Mesothelial cell of epicardium (in vitro differentiated cells): ENCODE measurements at regions not wholly inside any gene's neighbourhood (a gene's known extent, or its start where the extent isn't known, plus 50 kb on each side); places are given as distances from the start of the nearest gene placed in this dataset.

ENCODE experiments used
- DNase-seq, 2 experiments: peaks; one replicate each; pipeline ENCODE4 v3.0.0; 2021; ENCODE audit warnings: low spot score in 2 of 2; ENCODE audit not compliant: unreplicated experiment in 2 of 2
- H3K27ac Mint-ChIP-seq: 2 replicates; pipeline ENCODE4 v1.8.0; 2021; ENCODE audit warnings: mixed read lengths
- H3K27me3 Mint-ChIP-seq: 2 replicates; pipeline ENCODE4 v1.8.0; 2021; ENCODE audit warnings: low read depth, mixed read lengths
- H3K36me3 Mint-ChIP-seq: 2 replicates; pipeline ENCODE4 v1.8.0; 2021; ENCODE audit warnings: mixed read lengths
- H3K4me1 Mint-ChIP-seq: 2 replicates; pipeline ENCODE4 v1.8.0; 2021; ENCODE audit warnings: mixed read lengths
- H3K4me3 Mint-ChIP-seq: 2 replicates; pipeline ENCODE4 v1.8.0; 2021; ENCODE audit warnings: mild to moderate bottlenecking, moderate library complexity, mixed read lengths
- H3K9me3 Mint-ChIP-seq: 2 replicates; pipeline ENCODE4 v1.8.0; 2021; ENCODE audit warnings: mixed read lengths
- CTCF ChIP-seq: fragments of 200-600 bp; sonication (generic); IDR thresholded peaks from one replicate; pipeline ENCODE4 v1.5.0; 2021; ENCODE audit warnings: antibody characterized with exemption; ENCODE audit not compliant: unreplicated experiment

GRCh38 chr19:28537896-28538295 is 675.1 kb downstream of the UQCRFS1 start:
- no peaks in the 10 kb centered on the region for H3K27me3 Mint-ChIP-seq
- peaks cover 17% of the 10 kb centered on the region for H3K9me3 Mint-ChIP-seq
- no peaks in the 10 kb centered on the region for H3K36me3 Mint-ChIP-seq
- H3K27ac Mint-ChIP-seq = no peak overlapping the region
- DNase-seq = no peak
- no peak for TF ChIP-seq CTCF
- H3K4me3 Mint-ChIP-seq = no peak overlapping the region
- H3K4me1 Mint-ChIP-seq = no peaks in the 10 kb centered on the region

- H3K36me3 Mint-ChIP-seq = no peaks in the 10 kb centered on the region
- no peak overlapping the region for H3K4me3 Mint-ChIP-seq
- H3K4me1 Mint-ChIP-seq = no peaks in the 10 kb centered on the region
- TF ChIP-seq CTCF = no peak
- no peaks in the 10 kb centered on the region for H3K27me3 Mint-ChIP-seq
- H3K9me3 Mint-ChIP-seq = peaks cover 17% of the 10 kb centered on the region
- no peak for DNase-seq
- no peak overlapping the region for H3K27ac Mint-ChIP-seq
These were observed 675.9 kb downstream of the UQCRFS1 start for GRCh38 chr19:28537079-28537478.

DNA sequence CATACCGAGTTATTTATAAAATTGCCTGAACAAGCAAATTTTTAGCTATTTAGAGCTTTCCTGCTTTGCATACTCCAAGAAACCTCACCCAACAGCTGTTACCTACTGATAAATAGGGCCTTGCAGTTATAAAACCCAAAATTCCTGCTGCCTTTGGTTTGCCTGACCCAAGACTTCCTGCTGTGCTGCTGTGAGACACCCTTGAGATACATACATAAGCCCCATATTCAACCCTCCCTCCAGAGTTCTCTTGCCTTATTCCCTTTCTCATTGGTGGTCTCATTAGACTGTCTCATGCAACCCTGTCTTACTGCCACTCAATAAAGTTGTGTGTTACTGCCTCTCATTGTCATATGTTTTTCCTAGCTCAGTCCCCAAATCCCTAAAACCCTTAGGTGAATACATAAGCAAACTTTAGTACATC is 677.6 kb downstream of the UQCRFS1 start:
- Mint-ChIP-seq H3K4me3 (no peak overlapping the region), H3K4me1 (no peaks in the 10 kb centered on the region), H3K36me3 (no peaks in the 10 kb centered on the region), H3K27me3 (no peaks in the 10 kb centered on the region), H3K9me3 (peaks cover 17% of the 10 kb centered on the region), H3K27ac (no peak overlapping the region)
- no peak for DNase-seq
- TF ChIP-seq CTCF = no peak

GRCh38 chr19:28534766-28535351 is 678.1 kb downstream of the UQCRFS1 start:
- Mint-ChIP-seq H3K4me3 (no peak overlapping the region), H3K4me1 (no peaks in the 10 kb centered on the region), H3K27me3 (no peaks in the 10 kb centered on the region), H3K27ac (no peak overlapping the region), H3K9me3 (peaks cover 17% of the 10 kb centered on the region), H3K36me3 (no peaks in the 10 kb centered on the region)
- no peak for TF ChIP-seq CTCF
- DNase-seq = no peak

- Mint-ChIP-seq H3K4me1 (no peaks in the 10 kb centered on the region), H3K27ac (no peak overlapping the region), H3K9me3 (peaks cover 12% of the 10 kb centered on the region), H3K27me3 (no peaks in the 10 kb centered on the region), H3K36me3 (no peaks in the 10 kb centered on the region), H3K4me3 (no peak overlapping the region)
- no peak for DNase-seq
- TF ChIP-seq CTCF = no peak
These were observed 680.1 kb downstream of the UQCRFS1 start for GRCh38 chr19:28532765-28533341.

- Mint-ChIP-seq H3K36me3 (no peaks in the 10 kb centered on the region), H3K9me3 (peaks cover 7% of the 10 kb centered on the region), H3K27me3 (no peaks in the 10 kb centered on the region), H3K27ac (no peak overlapping the region), H3K4me3 (no peak overlapping the region), H3K4me1 (no peaks in the 10 kb centered on the region)
- no peak for DNase-seq
- TF ChIP-seq CTCF = no peak
These were observed 681.0 kb downstream of the UQCRFS1 start for GRCh38 chr19:28531979-28532378.
